HL-60 (cell line): ENCODE measurements at regions not wholly inside any gene's neighbourhood (a gene's known extent, or its start where the extent isn't known, plus 50 kb on each side); places are given as distances from the start of the nearest gene placed in this dataset.

Experiments
- CTCF ChIP-seq: IDR thresholded peaks from one replicate; pipeline ENCODE4 v1.5.1; 2011; ENCODE audit warnings: low read length, control low read depth, inconsistent platforms; ENCODE audit not compliant: insufficient read depth
- POLR2AphosphoS5 ChIP-seq: IDR thresholded peaks from 2 replicates; pipeline ENCODE4 v1.6.1; 2012; ENCODE audit warnings: low read depth
- REST ChIP-seq: IDR thresholded peaks from 2 replicates; pipeline ENCODE4 v1.6.1; 2012; ENCODE audit warnings: low read depth; ENCODE audit not compliant: insufficient replicate concordance

- no peak for TF ChIP-seq CTCF
- no peak for TF ChIP-seq POLR2AphosphoS5
- no peak for TF ChIP-seq REST
These were observed 218.0 kb upstream of the COPS8 start for GRCh38 chr2:236867441-236868260.
